Type B pancreatic cell (in vitro differentiated cells): ENCODE measurements at regions not wholly inside any gene's neighbourhood (a gene's known extent, or its start where the extent isn't known, plus 50 kb on each side); places are given as distances from the start of the nearest gene placed in this dataset.

Source experiments
- DNase-seq: peaks from one replicate; pipeline ENCODE4 v3.0.0; 2021; ENCODE audit warnings: mixed read lengths; ENCODE audit not compliant: unreplicated experiment; ENCODE audit errors: extremely low spot score
- H3K27ac Mint-ChIP-seq: 2 replicates; pipeline ENCODE4 v1.8.0; 2021; ENCODE audit warnings: mild to moderate bottlenecking, mixed read lengths
- H3K27me3 Mint-ChIP-seq: 2 replicates; pipeline ENCODE4 v1.8.0; 2021; ENCODE audit warnings: mixed read lengths
- H3K36me3 Mint-ChIP-seq: 2 replicates; pipeline ENCODE4 v1.8.0; 2021; ENCODE audit warnings: mixed read lengths
- H3K4me1 Mint-ChIP-seq: one replicate; pipeline ENCODE4 v1.8.0; 2021; ENCODE audit warnings: mixed read lengths; ENCODE audit not compliant: unreplicated experiment
- H3K4me3 Mint-ChIP-seq: 2 replicates; pipeline ENCODE4 v1.8.0; 2021; ENCODE audit warnings: mild to moderate bottlenecking, mixed read lengths
- H3K9me3 Mint-ChIP-seq: 2 replicates; pipeline ENCODE4 v1.8.0; 2021; ENCODE audit warnings: mixed read lengths
- CTCF ChIP-seq: fragments of 200-600 bp; sonication (generic); conservative IDR thresholded peaks from 2 replicates; pipeline ENCODE4 v1.5.0; 2021; ENCODE audit warnings: antibody characterized with exemption, mild to moderate bottlenecking

DNA sequence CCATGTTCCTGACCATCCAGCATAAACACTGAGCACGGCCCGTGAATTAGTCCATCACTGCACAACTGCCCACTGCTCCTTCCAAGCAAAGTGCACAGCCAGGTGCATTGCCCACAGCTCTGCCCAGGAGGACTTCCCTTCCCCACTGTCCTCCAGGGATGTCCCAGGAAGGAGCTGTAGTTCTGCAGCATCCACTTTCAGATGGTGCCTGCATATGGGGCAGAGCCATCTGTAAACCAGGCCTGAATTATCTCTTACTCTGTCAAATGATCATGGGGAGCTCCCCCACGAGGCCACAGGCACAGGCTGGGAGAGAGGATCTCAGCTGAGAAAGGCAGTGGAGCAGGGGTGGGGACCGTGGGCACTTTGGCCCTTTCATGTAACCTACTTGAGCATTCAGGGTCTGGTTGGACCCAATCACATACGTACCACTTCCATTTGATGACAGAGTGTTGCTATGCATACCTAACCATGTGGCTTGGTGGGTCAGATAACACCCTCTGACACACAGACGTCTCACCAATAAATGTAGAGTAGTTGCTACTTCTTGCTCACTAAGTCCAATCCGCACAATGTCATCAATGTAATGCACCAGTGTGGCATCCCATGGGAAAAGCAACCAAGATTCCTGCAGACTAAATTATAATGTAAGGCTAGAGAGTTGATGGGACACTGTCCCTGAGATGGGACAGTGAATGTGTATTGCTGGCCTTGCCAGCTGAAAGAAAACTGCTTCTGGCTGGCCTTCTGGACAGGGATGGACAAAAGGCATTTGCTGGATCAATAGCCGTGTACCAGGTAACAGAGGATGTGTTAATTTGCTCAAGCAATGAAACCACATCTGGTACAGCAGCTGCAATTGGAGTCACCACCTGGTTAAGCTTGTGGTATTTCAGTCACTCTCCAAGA is 113.8 kb upstream of the C14orf180 start:
- no peak for TF ChIP-seq CTCF
- no peak for DNase-seq
- no peak overlapping the region for H3K4me3 Mint-ChIP-seq
- no peaks in the 10 kb centered on the region for H3K9me3 Mint-ChIP-seq
- peaks cover 78% of the 10 kb centered on the region for H3K27me3 Mint-ChIP-seq
- peaks cover 3% of the 10 kb centered on the region for H3K4me1 Mint-ChIP-seq
- H3K27ac Mint-ChIP-seq: no peak overlapping the region
- H3K36me3 Mint-ChIP-seq: no peaks in the 10 kb centered on the region

GRCh38 chr14:104467236-104467635 is 112.3 kb upstream of the C14orf180 start:
- Mint-ChIP-seq H3K4me1 (no peaks in the 10 kb centered on the region), H3K27ac (no peak overlapping the region), H3K36me3 (peaks cover 3% of the 10 kb centered on the region), H3K4me3 (no peak overlapping the region), H3K27me3 (peaks cover 75% of the 10 kb centered on the region), H3K9me3 (no peaks in the 10 kb centered on the region)
- TF ChIP-seq CTCF: no peak
- no peak for DNase-seq

DNA sequence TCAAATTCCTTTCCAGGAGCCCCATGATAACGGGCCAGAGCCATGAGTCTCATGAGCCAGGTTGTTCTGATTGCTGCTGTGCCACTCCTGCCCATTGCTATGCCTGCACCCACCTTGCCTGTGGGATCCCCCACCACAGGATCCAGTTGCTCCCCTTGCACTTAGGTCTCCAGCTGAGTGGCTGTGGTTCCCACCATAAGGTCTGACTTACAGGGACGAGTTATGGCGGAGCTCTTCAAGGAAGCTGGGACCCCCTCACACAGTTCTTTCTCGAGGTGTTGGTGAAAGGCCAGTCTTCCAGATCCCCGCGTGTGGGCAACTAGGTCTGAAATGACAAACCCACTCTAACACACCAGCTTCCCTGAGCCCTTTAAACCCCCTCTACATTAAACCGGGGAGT is 111.9 kb upstream of the C14orf180 start:
- no peaks in the 10 kb centered on the region for H3K4me1 Mint-ChIP-seq
- TF ChIP-seq CTCF: no peak
- H3K36me3 Mint-ChIP-seq: peaks cover 4% of the 10 kb centered on the region
- no peaks in the 10 kb centered on the region for H3K9me3 Mint-ChIP-seq
- DNase-seq: no peak
- H3K27me3 Mint-ChIP-seq: peaks cover 73% of the 10 kb centered on the region
- no peak overlapping the region for H3K4me3 Mint-ChIP-seq
- H3K27ac Mint-ChIP-seq: no peak overlapping the region

GRCh38 chr14:104469591-104469990 is 110.0 kb upstream of the C14orf180 start:
- Mint-ChIP-seq H3K36me3 (peaks cover 4% of the 10 kb centered on the region), H3K9me3 (no peaks in the 10 kb centered on the region), H3K4me3 (no peak overlapping the region), H3K4me1 (no peaks in the 10 kb centered on the region), H3K27me3 (peaks cover 59% of the 10 kb centered on the region), H3K27ac (no peak overlapping the region)
- DNase-seq: no peak
- no peak for TF ChIP-seq CTCF

GRCh38 chr14:104470588-104470987 is 109.0 kb upstream of the C14orf180 start:
- no peaks in the 10 kb centered on the region for H3K9me3 Mint-ChIP-seq
- H3K27me3 Mint-ChIP-seq: peaks cover 52% of the 10 kb centered on the region
- no peaks in the 10 kb centered on the region for H3K4me1 Mint-ChIP-seq
- DNase-seq: no peak
- TF ChIP-seq CTCF: no peak
- peaks cover 4% of the 10 kb centered on the region for H3K36me3 Mint-ChIP-seq
- H3K27ac Mint-ChIP-seq: no peak overlapping the region
- H3K4me3 Mint-ChIP-seq: no peak overlapping the region
